HG03025 (cell line): ENCODE measurements at regions not wholly inside any gene's neighbourhood (a gene's known extent, or its start where the extent isn't known, plus 50 kb on each side); places are given as distances from the start of the nearest gene placed in this dataset.
"Not testable (repeated sequence)": the region's sequence is repeated elsewhere in the genome, so short reads cannot be mapped to it uniquely, and the experiment has no call there.

ENCODE experiments used
- ATAC-seq: cut with Tn5 transposase; IDR thresholded peaks from one replicate; pipeline ENCODE4 v1.9.1; 2021; ENCODE audit warnings: mild to moderate bottlenecking, moderate library complexity; ENCODE audit not compliant: unreplicated experiment, low FRiP score

DNA sequence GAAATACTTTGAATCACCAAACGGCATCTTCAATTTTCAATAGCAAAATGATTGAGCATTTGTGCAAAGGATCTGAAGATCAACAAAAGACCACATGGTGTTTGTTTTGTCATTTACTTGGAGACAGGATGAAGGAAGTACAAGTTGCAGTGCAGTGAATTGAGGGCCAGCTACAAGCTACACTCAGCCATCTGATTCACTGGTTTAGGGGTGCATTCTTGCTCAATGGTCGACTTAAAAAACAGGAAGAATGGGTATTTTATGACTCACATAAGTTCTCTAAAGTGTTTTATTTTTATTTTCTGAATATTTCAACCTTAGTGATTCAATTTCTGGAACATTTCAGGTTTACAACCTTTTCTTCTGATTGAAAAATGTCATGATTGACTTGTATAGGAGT, 412.1 kb upstream of the ADAMTSL1 start:
- no peak for ATAC-seq

DNA sequence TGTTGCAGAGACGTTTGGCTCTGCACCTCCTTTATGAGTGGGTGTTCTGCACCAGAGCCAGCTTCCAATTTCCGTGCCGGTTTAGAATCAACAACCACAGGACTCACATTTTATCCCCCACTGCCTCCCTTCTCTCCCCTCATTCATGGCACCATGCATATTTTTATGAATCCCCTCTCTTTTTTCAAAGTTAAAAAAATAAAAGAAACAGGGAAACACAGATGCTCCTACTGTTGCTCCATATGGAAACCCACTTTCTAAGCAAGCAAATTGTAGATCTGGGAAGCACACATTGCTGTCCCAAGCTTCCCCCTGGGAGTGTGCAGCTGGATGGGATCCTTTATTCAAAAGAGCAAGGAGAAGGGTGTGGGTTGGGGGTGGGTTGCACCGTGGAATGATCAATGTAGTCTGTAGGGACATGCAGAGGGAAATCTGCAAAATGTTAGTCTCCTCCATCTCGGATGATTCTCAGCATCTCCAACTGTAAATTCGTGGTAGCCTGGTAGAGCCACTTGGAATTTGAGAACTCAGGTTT, 410.0 kb upstream of the ADAMTSL1 start:
- ATAC-seq, result no peak

DNA sequence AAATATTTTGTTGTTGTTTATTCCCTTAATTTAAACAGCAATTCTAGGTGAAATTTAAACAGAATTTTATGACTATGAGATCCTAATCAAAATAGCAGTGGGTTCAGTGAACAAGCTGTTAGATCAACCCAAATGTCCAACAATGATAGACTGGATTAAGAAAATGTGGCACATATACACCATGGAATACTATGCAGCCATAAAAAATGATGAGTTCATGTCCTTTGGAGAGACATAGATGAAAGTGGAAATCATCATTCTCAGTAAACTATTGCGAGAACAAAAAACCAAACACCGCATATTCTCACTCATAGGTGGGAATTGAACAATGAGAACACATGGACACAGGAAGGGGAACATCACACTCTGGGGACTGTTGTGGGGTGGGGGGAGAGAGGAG, 407.3 kb upstream of the ADAMTSL1 start:
- ATAC-seq, result not testable (repeated sequence)

DNA sequence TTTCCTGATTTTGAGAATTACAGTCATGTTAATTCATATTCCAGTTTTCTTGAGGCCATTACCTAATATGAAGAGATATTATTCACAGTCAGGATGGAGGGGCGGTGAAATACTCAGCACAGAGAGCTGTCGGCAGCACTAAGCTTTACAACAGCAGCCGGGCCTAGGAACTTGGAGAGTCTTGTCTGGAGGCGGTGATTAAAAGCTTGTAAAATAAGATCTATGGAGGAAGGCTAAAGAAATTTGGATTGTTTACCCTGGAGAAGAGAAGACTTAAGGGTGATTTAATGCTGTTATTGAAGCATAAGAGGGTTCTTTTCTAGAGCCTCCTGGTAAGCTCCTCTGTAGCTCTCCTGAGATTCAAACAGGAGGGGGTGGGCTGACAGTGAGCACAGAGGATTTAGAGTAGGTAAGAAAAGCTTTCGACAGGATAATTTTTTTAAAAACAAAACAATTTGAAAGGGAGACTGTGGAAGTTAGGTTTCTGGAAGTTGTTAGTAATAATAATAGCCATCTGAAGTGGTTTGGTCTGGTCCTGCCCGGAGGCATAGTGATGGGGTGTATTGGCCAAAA, 406.3 kb upstream of the ADAMTSL1 start:
- ATAC-seq, result no peak

DNA sequence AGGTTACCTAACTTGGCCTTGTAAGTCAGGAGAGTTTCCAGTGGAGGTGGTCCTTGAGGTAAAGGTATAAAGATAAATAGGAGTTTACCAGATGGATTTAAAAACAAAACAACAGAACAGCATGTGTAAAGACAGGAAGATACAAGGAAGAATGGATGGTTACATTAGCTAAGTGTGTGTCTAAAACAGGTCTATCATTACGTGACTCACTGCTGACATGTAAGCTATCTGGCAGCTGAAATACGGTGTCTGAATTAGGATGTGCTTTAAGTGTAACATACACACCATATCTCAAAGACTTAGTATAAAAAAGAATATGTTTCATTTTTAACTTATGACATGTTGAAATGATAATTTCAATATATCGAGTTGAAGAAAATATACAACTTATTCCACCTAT, 405.1 kb upstream of the ADAMTSL1 start:
- ATAC-seq, result no peak

DNA sequence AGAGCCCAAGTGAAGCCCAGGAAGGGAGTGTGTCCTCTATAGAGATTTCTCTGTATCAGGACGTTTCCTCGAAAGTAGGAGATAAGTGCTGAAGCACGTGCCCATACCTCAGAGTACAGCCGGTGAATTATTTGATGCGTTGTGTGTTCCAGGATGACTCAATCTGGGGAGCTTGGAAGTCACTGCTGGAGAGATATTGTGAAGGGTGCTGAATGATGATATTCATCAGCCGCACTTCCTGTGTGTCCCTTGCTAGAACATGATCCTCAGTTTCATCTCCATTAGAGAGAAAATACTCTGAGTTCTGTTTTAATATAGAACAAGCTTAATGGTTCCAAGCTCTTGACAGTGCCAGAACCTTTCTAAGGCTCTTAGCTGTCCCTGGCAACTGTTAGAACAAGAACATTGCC, 402.3 kb upstream of the ADAMTSL1 start:
- no peak for ATAC-seq

DNA sequence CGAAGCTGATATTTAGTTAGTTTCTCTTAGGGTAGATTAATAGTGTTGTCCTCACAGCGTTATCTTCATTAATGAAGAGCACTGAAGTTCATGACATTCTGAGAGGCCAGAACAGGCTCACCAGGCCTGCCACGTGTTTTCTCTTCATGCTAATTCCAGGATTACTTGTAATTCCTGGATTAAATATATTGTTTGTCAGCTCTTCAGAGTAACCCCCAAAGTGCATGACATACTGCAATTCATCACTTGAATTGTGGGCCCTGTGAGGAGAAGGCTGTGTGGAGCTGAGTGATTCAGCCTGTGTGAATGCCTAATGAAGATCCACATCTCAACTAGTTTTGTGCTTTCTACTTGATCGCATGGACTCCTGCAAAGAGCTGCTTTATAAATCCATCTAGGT, 401.0 kb upstream of the ADAMTSL1 start:
- ATAC-seq, result no peak

DNA sequence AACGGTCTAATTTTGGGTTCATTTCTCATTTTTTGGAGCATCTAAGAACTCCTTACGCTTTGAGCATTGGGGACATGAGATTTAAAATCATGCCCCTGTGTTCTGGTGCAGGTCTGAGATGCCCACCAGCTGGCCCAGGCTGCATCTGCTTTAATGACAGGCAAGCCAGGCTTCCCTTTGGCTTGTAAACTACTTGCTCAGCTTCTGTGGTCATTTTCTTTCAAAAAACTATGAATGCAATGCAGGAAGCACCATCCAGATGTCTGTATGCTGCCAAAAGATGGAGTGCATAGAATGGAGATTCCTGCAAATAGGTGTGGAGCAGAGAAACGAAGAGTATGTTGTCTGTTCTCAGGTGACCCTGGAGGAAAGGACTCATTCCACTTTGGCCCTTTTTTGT, 399.9 kb upstream of the ADAMTSL1 start:
- no peak for ATAC-seq

DNA sequence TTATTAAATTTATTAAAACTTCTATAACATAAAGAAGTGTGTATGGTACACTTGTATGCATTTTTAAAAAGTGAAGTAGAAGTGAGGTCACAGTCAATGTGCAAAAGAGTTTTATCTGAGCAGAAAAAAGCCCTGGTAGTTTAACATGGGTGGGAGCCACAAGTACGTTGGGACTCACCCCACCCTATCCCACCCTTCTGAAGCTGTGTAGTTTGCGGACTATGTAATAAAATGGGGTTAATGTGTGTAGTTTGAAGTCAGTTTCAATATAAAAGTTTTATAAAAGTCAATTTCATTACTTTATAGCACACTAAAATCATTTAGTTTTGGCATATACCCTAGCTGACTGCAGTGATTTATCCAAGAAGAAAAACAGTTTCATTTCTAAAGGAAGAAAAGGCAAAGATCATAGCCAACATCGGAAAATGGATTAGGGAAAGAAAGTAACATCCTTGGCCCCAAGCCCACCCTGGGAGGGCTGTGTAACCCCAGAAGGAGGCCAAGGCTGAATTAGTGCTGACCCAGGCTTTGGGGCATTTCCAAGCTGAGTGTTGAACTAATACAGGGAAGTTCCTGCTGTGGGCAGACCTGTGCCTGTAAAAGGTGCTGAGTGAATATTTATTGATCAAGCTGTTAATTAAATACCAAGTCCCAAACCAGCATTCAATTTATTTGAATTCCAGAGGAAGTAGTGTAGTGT, 398.6 kb upstream of the ADAMTSL1 start:
- no peak for ATAC-seq

DNA sequence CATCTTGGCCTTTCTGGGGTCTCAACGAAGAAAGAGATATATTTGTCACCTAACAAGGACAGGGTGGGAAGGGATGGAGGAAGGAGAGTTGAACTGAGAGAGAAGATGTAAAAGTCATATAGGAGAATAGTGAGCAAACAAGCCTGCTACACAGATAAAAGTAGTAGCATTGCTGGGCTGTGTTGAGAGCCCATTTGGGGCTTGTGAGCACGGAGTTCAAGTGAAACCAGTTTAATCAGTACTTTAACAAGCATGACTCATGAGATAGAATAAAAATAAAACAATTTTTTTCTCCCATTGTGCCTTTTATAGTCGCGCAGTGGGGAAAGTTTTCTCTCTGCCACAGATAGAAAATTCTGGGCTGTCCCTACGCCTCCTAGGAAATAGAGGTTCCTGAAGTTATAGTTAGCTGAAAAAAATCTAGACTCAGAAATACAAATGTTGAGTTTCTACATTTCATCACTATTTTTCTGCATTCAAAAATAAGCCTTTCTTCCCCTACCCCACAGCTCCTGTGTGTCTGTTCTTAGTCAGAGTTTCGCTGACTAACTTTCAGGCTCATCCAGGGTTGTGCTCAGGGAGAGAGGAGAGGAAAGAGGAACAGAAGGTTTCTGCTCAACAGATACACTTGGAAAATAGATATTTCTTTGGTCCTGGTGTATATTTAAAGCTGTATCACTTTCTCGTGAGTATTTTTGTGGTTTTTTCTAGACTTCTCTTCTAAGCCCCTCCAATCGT, 395.8 kb upstream of the ADAMTSL1 start:
- no peak for ATAC-seq

DNA sequence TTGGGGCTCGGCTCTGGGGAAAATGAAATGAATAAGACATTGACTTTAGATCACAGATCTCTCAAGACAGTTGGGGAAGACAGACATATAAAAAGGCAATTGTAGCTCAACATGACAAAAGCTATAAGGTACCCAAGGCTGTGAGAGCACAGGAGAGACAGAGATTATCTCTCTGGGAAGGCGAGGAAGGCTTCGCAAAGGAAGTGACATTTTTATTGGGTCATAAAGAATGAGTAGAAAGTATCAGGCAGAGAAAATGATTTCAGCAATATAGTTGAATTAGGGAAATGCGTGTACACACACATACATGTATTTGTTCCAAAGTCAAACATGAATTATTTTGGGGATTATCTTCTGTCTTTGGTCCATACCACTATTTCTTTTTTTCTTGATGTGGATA, 381.8 kb upstream of the ADAMTSL1 start:
- ATAC-seq, result no peak

DNA sequence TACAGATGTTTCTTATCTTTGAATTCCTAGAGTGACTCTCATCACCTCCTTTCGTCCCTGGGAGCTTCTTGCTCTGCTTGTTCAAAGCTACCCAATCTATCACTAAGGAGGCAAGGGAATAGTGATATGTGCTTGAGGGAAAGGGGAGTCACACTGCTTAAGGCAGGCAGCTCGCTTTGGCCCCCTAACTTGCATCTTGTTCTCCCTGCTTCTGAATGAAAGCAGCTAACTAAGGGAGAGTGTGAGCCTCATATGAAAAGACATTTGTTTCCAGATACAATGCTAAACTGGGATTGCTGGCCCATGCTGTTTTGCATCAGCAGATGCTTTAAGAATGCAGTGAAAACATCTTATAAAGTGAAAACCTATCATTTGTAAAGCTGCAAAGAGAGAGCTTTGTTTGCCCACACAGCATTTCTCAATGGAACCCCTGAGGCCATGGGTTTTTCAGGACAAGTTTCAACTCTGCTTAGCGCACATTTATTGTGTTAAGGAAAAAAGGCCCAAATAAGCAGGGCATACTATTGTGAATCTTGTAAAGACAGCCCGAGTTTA, 367.9 kb upstream of the ADAMTSL1 start:
- ATAC-seq, result no peak

DNA sequence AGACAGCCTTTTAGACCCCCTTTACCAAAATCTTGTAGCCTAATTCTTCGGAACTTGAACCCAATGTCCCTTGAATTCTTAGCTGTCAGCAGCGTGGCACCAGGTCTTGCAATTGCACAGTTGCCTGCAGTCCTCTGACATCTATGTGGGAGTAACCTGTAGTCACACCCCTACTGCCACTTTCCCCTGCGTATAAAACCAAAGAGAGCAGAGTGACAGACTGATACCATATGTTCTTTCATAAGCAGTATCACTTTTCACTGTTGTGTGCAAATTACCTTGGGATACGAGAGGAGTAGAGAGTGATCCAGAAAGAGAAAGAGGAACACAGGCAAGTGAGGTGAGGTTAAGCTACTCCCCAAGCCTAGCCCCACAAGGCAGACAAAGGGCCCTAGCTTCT, 364.3 kb upstream of the ADAMTSL1 start:
- ATAC-seq, result no peak

DNA sequence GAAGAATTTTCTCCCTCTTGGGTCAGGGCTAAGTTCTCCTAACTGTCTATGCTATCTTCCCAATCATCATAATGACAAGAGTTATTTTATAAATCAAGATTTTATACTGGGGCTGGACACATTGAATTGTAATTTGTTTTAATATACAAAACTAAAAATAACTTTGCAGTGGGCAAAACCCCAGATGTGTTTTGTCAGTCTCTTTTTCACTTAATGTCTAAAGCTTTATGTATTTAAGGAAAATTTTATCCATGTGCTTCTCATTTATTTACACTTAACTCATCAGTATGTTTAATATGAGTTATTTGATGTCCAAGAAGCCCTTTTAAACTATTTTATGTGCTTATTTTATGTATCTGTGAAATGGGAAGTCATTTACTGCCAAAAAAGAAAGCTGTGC, 362.8 kb upstream of the ADAMTSL1 start:
- no peak for ATAC-seq

DNA sequence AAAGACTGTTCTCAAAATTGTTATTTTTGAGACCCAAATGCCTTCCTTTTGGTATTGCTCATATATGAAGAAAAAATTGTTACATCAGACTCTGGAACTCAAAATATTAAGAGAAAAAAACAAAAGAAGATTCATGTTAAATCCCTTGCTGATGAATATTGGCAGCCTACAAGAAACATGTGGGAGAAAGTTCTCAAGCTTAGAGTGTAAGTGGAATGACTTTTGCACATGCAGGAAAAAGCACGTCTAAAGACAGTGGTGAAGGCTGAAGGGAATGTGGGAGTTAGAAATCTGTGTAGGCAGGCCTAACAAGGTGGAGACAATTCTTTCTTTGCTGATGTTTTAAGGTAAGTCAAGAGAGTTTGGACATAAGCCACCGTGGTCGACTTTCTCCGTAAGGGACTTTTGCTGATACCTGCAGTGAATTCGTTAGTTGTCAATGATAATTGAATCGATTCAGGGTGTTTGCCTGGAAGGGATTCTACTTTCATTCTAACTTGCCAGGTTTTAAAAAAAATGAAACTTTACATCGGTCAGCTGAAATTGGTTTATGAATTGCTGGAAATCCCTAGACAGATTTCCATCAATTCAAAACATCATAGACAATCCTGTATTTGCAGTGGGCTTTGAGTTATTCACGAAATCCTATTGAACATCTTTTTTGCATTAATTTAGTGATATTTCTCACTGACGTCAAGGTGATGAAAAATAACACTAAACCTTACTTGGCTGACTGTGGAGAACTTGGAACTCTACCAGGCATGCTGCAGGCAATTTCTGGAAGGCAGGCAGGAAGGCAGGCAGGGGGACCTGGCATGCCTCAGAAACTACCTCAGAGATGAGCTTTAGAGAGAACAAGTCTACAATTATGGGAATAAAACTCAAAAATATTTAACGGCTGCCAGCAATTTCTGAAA, 359.1 kb upstream of the ADAMTSL1 start:
- no peak for ATAC-seq

DNA sequence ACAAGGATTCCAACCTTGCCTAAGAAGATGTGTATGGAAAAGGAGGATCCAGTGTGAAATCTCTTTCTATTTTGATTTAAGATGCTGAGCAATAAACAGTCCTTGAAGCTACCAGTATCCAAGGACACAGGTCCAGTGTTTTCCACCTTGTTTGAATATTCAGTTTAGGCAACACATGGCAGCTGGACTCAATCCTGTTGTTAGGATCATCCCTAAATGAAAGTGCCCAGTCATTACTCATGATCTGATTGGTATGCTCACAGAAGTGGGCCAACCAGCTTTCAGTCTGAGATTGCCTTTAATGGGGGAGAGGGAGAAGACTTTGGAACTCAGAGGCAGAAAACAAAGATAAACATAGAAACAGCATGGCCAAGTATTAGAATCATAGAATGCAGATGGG, 355.7 kb upstream of the ADAMTSL1 start:
- no peak for ATAC-seq

DNA sequence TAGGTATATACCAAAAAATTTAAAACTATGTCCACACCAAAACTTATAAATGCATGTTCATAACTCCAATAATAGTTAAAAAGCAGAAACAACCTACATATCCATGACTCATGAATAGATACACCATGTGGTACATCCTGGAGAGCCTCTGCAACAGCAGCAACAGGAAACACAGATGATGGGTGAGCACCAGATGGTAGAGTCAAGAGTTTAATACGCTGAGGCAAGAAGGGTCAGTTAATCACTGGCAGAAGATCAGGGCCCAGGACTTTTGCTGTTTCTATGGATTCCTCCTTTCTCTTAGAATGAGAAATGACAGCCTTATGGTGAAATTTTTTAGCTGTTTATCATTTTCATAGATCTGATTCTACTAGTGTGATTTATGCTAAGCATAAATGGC, 351.8 kb upstream of the ADAMTSL1 start:
- no peak for ATAC-seq

DNA sequence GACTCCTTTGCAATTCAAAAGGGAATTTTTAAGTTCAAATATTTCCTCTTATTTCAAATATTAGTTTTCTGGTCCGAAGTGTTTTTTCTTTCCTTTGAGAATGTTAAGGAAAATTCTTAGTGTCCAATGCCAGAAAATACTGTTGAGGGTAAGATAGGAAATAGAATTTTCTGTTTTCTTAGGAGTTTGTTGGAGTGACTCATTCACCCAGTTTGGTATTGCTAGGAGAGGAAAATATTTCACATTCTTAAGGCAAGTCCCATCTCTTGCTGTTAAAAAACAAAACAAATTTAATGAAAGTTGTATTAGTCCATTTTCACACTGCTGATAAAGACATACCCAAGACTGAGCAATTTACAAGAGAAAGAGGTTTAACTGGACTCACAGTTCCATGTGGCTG, 349.2 kb upstream of the ADAMTSL1 start:
- ATAC-seq, result no peak

DNA sequence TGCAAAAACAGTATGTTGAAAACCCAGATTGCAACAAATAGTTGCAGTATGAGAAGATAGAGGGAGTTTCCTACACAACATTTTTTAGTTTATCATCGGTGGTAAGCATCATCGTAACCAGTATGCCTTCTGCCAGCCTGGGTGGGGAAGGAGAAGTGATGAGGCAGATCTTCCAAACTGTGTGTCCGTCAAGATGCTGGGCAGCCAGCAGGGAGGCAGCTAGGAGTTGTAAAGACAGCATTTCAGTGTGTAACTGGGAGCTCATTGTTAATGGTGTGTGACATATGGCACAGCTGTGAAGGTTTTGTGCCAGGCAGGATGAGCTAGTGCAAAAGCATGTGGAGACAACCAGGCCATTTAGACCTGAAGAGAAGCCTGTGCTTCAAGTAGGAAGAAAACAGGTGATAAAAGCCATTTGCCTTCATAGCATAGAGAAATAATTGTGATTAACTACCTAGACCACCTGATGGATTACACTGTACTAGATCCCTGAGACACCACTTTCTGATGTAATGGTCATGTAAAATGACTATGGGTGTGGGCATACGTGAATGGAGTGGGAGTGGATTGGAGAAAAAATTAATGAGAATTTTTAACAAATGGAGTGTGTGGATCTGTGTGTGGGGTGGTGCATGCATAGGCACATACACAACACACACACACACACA, 347.0 kb upstream of the ADAMTSL1 start:
- ATAC-seq, result no peak

DNA sequence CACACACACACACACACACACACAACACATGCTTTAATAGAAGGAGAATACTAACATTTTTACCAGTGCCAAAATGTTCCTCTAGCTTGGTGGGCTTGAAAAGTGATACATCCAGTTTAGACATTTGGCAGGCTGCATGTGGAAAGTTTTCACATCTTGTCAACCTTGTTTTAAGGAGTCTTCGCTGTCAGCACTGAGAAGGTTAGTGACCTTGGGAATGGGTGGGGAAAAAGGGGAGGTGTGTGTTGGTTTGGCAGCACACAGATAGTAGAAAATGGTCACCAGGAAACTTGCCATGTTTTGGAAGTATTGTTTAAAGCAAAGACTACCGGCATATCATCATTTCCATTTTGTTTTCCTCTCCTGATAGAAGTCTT, 346.5 kb upstream of the ADAMTSL1 start:
- no peak for ATAC-seq
